DND-41 (cell line): ENCODE measurements at regions not wholly inside any gene's neighbourhood (a gene's known extent, or its start where the extent isn't known, plus 50 kb on each side); places are given as distances from the start of the nearest gene placed in this dataset.

Experiments used
- EZH2 ChIP-seq: IDR thresholded peaks from 3 replicates; pipeline ENCODE4 v1.6.1; 2012; ENCODE audit warnings: borderline replicate concordance, low read depth, mild to moderate bottlenecking, moderate library complexity, low read length, inconsistent platforms; ENCODE audit not compliant: severe bottlenecking
- TF ChIP-seq, protein P1 (sequence below): IDR thresholded peaks from 2 replicates; pipeline ENCODE4 v1.5.1; 2012; ENCODE audit warnings: borderline replicate concordance, low read length, moderate library complexity, mild to moderate bottlenecking; ENCODE audit not compliant: poor library complexity, severe bottlenecking; ENCODE audit errors: extremely low read depth

GRCh38 chr21:21673959-21674358 lies 675.8 kb downstream of the NCAM2 start:
- TF ChIP-seq, protein P1, sequence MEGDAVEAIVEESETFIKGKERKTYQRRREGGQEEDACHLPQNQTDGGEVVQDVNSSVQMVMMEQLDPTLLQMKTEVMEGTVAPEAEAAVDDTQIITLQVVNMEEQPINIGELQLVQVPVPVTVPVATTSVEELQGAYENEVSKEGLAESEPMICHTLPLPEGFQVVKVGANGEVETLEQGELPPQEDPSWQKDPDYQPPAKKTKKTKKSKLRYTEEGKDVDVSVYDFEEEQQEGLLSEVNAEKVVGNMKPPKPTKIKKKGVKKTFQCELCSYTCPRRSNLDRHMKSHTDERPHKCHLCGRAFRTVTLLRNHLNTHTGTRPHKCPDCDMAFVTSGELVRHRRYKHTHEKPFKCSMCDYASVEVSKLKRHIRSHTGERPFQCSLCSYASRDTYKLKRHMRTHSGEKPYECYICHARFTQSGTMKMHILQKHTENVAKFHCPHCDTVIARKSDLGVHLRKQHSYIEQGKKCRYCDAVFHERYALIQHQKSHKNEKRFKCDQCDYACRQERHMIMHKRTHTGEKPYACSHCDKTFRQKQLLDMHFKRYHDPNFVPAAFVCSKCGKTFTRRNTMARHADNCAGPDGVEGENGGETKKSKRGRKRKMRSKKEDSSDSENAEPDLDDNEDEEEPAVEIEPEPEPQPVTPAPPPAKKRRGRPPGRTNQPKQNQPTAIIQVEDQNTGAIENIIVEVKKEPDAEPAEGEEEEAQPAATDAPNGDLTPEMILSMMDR: no peak
- TF ChIP-seq EZH2: no peak
